M059J (cell line): ENCODE measurements at regions not wholly inside any gene's neighbourhood (a gene's known extent, or its start where the extent isn't known, plus 50 kb on each side); places are given as distances from the start of the nearest gene placed in this dataset.
"Not testable (repeated sequence)": the region's sequence is repeated elsewhere in the genome, so short reads cannot be mapped to it uniquely, and the experiment has no call there.

ENCODE experiments used
- DNase-seq: peaks from one replicate; pipeline ENCODE4 v3.0.0-alpha.2; 2012; ENCODE audit warnings: low read depth

DNA sequence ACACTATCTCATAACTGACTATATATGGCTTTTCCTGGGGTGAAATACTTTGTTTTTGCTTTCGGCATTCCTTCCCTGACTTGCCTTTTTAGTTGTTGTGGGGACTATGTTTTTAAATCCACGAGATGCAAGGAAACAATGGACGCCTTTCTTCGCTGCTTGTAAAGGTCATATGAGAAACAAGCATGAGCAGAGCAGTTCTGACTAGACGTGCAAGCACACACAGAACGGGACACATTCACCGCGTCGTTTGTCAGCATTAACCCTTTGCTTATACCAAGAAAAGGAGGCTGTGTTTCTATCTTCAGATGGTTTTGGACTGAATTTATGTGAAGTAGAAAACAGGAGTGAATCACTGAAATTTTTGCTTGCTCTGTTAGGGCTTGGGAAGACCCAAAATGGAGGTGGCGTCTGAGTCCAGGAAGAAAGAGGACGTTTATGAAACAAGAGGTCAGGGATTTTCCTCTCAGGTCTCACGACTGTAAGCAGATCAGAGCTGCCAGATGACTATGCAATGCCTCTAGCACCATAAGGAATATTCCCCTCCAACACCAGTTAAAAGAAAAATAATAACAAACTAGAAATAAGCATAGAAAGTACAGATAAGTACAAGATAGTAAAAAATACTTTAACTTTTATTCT lies 358.9 kb downstream of the DLEU7 start:
- DNase-seq: no peak

DNA sequence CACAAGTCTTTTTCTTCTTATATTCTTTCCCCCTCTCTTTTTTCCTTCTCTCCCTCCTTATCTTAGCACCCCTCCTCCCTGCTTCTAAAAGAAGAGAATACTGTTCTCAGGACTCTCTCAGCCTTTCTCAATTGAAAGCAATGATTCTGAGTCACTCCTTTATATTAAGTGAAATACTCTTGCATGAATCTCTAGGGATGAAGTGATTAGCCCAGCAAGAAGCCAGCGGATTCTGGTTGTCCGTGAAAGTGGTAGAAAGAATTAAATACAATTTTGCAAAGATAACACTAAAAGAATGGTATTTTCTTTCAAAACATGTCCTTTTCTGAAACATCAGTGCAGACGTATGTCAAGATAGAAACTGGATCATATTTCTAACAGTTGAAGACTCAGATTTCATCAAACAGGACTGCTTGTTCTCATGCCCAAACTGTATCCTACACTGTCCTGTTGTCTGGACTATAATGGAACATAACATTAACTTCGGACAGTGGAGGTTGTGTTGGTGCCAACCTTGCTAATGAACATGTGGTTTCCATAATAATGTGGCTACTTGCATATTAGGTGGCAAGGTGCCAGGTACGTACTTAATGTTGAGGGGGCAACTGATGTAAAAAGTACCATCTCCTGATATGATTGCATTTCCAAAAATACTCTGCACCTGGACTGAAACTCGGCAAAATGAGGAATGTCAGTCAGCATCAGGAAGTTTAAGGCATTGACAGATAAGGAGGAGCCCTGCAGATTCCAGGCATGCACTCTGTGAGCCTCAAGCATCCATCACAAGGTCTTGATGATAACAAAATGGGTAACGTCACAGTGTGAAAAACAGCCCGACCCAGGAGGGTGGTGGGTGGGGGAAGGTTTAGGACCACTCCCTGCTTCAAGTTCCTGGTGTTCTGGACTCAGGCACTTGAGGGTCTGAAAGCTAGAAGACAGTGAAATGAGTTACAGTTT lies 357.2 kb downstream of the DLEU7 start:
- DNase-seq: no peak

DNA sequence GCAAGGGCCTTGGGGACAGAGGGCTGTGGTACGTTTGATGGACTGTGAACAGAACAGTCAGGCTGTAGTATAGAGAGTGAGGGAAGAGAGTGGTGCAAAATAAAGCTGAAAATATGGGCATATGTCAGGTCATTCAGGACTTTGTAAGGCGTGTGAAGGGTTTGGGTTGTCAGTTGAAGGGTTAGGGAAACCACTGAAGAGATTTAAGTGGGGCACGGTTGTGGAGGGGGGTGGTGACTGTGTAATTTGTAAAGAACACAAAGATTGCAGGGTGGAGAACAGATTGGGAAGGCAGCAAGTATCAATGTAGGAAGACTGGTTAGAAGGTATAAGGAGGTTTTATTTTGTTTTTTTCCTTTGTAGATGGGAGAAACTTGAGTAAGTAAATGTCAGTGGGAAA lies 349.8 kb downstream of the DLEU7 start:
- no peak for DNase-seq

DNA sequence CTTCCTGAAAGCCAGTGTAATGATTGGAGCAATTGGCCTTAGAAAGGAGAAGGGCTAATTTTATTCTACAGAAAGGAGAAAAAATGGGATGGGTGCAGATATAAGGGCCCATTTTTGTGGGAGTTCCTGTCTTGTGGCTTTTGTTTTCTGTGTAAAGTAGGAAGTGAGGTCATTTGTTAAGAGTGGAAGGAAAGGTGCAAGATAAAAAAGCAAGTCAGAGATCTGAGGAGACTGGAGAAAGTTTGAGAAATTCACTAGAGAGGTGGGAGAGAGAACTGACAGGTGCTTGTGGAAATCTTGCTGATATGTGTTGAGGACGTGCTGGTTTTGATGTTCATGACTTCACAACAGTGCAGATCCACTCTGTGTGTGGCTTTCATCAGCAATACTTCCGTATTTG lies 349.4 kb downstream of the DLEU7 start:
- no peak for DNase-seq

DNA sequence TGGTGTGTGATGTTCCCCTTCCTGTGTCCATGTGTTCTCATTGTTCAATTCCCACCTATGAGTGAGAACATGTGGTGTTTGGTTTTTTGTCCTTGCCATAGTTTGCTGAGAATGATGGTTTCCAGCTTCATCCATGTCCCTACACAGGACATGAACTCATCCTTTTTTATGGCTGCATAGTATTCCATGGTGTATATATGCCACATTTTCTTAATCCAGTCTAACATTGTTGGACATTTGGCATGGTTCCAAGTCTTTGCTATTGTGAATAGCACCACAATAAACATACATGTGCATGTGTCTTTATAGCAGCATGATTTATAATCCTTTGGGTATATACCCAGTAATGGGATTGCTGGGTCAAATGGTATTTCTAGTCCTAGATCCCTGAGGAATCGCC lies 340.3 kb downstream of the DLEU7 start:
- not testable (repeated sequence) for DNase-seq

DNA sequence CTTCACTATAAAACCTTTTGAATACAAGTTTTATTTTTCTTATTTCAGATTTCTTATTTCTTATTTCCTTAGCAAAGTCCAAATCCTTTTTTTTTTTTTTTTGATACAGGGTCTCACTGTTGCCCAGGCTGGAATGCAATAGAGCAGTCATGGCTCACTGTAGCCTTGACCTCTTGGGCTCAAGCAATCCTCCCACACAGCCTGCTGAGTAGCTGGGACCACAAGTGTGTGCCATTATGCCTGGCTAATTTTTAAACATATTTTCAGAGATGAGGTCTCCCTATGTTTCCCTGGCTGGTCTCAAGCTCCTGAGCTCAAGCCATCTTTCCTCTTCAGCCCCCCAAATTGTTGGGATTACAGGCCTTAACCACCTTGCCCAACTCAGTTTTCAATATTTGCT lies 334.3 kb downstream of the DLEU7 start:
- no peak for DNase-seq

DNA sequence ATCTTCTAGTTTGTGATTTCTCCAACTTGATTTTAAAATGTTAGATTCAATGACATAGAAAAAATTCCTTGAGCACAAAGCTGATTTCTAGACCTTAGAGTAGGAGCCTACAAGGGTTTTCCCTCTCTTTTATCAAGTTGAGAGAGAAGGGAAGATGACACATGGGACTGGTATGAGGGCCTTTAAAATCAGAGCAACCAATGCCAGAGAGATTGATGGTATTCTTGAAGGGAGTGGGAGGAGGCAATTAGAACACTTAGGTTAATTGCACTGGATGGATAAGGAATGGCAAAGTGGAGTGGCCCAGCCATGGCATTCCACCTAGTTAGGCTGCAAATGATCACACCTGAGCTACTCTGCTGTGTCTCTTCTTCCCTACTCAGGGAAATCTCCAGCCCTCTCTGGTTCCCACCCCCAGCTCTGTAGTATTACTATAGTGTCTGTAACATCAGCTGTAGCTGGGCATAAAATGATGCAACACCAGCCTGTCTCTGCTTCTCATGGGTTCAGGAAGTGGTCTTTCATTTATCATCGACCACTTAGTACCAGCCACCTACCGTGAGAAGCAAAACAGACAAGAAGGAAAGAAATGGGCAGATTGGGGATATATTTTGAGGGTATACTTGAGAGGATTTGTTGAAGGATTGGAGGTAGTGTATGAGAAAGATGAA lies 333.6 kb downstream of the DLEU7 start:
- DNase-seq: peak; percentile 82

DNA sequence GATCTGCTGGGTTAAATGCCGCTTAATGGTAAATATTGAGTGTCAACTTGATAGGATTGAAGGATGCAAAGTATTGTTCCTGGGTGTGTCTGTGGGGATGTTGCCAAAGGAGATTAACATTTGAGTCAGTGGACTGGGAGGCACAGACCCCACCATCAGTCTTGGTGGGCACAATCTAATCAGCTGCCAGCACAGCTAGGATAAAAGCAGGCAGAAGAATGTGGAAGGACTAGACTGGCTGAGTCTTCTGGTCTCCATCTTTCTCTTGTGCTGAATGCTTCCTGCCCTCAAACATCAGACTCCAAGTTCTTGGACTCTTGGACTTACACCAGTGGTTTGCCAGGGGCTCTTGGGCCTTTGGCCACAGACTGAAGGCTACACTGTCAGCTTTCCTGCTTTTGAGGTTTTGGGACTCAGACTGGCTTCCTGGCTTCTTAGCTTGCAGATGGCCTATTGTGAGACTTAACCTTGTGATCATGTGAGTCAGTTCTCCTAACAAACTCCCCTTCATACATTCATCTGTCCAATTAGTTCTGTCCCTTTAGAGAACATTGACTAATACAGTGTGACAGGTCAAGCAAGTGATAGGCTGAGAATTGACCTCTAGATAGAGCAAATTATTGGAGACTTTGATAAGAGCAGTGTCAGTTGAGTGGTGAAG lies 332.5 kb downstream of the DLEU7 start:
- DNase-seq: peak; percentile 80

DNA sequence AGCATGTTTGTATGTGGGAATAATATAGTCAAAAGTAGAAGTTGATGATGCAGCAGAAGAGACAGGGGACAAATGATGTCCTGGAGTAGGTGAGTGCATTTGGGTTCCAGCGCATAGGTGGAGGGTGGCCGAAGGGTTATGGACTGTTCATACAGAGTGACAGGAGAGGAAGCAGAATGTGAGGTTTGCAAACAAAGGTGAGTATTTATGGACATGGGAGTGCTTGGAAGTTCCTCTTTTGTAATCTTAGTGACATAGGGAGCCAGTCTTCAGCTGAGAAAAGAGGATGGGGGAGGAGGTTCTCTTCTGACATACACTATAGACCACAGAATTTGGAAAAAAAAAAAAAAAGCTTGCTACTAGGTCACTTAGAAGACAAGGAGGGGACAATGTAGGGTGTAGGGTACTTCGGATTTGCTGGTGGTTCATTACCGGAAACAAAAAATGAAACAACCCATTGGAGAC lies 331.6 kb downstream of the DLEU7 start:
- DNase-seq: no peak

DNA sequence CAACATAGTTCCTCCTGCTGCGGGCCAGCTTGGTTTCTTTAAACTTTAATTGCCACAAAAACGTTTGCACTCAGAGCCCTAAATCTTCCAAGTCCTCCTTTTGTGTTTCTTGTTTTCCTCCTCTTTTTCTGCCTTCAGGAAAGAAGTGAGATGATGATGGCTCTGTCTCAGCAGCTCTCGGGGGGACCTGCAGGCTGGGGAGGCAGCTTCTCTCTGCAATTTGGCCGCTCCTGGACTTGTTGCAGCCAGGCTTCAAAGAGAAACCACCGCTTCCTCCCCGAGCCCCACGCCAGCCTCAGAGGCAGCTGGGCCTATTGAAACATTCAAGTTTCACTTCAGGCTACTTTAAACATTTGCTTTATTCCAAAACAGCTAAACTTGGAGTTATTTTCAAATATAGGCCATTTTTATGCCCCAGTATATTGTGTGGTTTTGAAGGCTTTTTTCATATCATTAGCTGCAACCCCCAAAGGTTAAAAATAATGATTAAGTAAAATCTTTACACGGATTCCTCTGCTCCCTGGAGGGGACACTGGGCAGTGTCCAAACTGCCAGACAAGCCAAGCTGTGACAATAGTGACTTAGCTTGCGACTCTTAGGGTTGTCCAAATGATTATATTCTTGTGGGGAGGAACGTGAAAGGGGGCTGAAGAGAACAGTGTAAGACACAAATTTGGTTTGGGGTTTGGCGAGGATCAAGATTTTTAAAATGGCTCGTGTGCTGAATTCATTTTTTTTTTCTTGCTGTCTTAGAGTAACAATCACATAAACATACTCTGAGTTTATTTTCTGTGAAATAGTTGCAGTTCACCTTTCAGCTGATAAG lies 330.8 kb downstream of the DLEU7 start:
- DNase-seq: peak; percentile 67

DNA sequence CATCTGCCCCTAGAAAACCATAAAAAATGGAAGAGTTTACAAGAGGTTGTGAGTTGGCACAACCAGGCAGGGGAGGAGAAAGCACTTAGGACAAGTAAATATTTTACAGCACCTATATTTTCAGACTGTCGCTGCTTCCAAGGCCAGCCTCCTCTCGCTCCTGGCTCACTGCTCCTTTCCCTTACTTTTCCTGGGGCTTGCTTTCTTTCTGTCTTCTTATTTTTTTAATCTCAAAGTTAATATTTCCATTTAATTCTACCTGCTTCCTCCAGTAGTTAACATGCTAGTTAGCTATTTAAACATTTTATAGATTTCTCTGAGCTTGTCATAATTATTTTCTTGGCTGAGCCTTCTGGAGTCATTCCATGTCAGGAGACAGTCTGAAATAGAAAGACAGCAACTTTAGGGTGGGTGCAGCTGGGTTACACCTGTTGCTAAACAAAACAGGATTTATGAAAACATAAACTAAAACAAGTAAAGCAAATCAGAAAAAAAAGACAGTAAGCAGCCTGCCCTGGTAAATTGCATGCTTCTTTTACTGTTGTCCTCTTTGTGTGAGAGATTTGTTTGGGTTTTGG lies 330.1 kb downstream of the DLEU7 start:
- peak; percentile 86 for DNase-seq

DNA sequence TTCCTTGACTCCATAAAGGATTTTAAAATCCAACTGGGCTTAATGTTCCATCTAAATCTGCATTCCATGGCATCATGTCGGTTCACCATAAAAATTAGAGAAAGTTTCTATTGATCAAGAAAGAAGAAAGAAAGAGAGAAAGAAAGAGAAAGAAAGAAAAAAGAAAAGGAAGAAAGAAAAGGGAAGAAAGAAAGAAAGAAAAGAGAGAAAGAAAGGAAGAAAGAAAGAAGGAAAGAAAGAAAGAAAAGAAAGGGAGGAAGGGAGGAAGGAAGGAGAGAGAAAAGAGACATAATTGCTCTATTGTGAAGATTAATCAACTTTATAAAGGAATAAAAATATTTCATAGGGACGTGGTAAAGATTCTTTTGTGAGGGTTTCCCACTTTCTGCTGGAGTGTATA lies 329.2 kb downstream of the DLEU7 start:
- no peak for DNase-seq

DNA sequence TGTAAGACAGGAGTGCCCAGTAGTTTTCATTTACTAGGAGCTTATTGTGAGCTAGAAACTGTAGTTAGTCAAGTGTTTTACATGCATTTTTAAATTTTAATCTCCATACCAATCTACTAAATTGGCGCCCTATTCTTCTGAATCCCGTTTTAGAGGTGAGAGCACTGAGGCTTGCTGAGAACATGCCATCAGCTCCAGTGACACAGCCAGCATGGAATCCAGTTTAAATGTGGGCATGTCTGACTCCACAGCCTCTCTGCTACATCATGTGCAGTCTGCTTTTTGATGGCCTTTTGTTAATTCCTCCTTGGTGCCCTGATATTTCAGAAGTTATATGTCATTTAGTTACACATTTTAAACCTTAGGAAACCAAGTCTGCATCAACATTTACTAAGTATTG lies 325.4 kb downstream of the DLEU7 start:
- no peak for DNase-seq

DNA sequence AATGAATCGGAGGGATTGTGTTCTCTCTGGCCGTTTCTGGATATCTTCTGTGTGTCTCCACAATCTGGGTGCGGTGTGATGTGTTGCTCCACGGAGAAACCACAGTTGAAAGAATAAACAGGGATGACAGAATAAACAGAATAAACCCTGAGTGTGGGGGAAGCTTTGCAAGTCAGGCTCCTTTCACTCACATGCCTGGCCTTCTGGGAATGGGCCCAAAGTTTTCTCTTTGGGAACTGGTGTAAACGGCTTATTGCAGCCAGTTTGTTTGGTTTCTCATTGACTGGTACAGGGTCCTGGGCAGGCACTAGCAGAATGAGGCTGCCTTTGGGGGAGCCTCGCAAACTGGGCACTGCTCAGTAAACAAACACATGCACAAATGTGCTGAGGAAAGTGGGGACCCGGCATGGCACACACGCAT lies 324.7 kb downstream of the DLEU7 start:
- DNase-seq: peak; percentile 59

DNA sequence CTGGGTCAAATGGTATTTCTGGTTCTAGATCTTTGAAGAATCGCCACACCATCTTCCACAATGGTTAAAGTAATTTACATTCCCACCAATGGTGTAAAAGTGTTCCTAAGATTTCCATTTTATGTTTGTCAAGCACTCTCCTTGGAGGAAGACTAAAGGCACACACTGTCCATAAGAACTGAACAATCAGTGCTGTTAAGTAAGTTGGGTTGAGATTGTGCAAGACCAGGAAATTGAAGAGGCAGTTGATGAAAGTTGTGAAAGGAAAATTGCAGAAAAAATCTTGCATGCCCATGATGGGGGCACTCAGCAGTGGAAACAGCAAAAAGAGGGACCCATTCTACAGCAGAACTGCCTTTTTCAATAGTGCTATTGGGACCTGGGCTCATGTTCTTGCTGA lies 323.6 kb downstream of the DLEU7 start:
- no peak for DNase-seq

DNA sequence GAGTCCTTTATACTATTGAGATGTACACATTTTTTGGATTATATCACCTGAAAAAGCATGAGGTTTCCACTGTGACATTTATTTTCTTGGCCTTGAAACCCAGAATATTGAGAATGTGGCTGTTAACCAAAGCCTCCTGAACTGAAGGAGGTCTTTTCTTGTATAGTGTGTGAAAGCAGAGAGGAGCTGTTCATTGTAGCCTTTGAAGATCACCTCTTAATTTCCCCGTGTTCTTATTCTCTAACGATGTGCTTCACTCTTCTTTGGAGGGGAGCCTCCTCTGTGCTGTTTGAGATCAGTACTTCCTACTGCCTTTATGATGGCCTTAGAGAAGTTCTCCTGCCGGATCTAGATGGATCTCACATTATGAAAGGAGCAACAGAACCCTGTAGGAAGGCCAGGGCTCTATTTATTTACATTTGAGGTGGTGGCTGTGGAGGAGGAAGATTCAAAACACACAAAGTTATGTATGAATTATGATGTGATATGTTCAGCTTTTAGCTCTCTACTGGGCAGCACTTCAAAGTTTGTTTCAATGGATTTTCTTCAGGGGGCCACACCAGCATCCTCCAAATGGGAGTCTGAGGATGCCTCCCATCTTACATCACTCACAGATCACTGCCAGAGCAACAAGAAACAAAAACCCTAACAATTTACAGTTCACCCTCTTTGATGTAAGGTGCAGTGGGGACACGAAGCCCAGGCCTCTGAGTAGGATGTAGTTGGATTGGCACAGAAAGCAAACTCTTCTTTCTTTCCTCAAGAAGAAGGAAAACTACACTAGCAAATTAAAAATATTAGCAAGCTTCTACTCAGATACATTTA lies 322.3 kb downstream of the DLEU7 start:
- DNase-seq: no peak

DNA sequence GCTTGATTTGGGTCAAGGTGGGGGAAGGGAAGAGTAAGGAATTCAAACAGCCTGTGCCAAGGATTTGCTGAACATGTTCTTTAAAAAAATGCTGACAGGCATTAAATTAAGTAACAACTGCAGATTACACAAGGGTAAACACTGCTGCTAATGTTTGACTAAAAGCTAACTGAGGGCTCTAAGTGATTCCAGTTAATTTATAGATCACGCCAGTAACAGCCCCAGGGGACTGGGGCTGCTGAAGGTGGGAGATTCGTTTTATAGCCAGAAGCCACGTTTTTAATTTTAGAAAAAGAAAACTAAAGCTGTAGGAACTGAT lies 321.7 kb downstream of the DLEU7 start:
- DNase-seq: peak; percentile 45

DNA sequence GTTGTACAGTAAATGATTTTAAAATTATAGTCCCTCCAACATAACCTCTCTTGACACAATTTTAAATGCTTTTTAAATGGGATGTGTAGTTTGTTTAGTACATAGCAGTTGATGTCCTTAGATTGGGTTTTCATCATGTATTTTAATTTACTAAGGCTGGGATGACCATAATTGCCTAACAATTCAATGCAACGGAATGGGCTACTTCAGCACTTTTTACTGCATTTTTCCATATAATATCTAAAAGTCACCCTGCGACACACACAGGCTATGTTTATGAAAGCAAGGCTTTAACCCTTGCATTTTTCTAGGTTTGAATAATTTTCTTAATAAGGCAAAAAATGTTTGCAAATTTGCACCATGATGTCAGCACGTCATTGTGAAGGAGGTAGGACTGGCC lies 321.0 kb downstream of the DLEU7 start:
- no peak for DNase-seq

DNA sequence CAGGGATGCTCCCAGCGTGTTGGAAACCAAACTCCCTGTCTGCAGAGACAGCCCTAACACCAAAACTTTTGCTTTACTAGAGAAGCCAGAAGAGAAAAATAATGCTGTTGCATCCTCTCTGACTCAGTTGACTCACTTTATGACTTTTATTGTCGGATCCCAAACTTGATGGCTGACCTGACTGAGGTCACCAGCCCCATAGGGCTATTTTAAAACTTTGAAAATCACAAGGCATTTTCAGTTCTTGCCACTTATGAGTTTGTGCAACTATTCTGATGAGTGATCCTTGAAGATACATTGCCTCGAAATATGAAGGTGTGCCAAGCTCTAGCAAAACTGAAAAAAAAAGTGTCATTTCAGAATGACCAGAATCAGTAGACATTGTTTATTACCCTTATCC lies 320.2 kb downstream of the DLEU7 start:
- no peak for DNase-seq

DNA sequence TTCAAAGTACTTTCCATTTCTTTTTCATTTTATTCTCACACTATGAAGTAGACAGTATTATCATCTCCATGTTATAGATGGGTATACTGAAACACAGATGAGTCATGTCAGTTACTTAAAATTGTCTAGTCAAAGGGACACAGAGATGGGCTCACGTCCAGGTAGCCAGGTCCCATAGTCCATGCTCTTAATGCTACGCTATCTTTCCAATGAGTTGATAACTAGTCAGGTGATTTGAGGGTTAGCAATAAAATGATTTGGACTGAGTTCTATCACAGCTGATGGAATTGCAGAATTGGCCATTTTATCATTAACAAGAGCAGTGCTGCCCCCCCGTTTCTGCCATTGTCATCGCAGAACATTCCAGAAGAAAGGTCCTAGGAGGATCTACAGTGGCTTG lies 318.9 kb downstream of the DLEU7 start:
- no peak for DNase-seq
